ENCODE measurements at regions not wholly inside any gene's neighbourhood (a gene's known extent, or its start where the extent isn't known, plus 50 kb on each side); places are given as distances from the start of the nearest gene placed in this dataset.

DNA sequence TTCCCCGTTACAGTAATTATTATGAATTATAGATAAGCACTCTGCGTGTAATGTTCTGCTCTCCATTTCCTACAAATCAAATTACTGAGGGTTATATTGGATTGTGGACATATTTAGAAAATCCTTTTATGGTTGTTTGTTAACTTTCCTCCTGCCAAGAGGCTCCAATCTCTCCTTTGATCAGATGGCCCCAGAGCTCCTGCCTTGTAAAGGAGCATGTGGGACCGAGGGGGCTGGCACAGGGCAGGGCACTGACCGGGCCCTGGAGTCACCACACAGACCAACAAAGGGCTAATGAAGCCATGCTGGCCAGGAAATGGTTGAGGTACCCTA, 415.9 kb downstream of the EFNA5 start:
- no peak for DNase-seq

DNA sequence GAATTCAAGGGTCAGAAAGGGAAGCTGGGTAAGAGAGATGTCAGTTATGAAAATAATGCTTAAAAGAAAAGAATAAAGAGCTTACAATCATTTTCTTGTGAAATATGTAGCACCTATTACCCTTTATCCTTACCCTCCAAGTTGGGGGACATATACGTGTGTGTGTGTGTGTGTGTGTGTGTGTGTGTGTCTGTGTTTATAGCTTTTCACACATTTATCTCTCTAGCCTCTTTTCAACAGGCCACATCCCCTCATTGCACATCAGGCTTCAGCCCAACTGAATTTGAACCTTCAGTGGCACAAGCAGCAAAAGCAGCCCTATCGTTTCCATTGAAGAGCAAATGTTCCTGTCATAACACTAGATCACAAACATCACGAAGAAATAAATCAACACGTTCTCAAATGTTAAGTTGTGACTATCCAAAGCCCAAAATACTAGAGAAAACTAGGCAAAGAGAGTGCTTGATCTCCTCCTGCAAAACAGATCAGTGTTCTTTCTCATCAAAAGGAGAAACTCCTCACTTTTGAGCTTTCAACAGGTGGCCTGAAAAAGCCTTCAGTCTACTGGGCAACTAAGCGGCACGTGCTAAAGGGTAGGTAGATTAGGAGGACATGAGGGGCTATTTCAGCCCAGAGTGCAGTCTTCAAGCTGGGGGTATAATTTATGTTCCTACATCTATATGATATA, 416.4 kb downstream of the EFNA5 start:
- no peak for DNase-seq

DNA sequence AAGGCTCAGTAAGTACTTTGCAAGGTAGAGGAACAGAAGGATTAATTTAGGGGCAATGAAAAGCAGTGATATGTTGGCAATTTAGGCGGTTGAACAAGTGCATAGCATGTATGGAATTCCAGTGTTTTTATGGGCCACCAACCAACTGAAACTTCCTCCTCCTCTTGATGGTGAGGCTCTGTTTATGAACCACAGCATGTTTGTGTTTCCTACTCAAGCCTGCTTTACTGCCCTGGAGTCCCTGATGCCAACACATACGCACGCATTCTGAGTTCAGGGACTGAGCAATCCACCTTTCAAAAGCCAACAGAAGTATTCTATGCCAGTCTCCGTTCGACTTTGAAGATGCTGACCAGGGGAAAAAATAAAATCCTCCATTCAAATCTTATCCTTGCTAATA, 417.5 kb downstream of the EFNA5 start:
- DNase-seq, result no peak

GRCh38 chr5:107251151-107251550, 419.6 kb downstream of the EFNA5 start:
- DNase-seq, result no peak

DNA sequence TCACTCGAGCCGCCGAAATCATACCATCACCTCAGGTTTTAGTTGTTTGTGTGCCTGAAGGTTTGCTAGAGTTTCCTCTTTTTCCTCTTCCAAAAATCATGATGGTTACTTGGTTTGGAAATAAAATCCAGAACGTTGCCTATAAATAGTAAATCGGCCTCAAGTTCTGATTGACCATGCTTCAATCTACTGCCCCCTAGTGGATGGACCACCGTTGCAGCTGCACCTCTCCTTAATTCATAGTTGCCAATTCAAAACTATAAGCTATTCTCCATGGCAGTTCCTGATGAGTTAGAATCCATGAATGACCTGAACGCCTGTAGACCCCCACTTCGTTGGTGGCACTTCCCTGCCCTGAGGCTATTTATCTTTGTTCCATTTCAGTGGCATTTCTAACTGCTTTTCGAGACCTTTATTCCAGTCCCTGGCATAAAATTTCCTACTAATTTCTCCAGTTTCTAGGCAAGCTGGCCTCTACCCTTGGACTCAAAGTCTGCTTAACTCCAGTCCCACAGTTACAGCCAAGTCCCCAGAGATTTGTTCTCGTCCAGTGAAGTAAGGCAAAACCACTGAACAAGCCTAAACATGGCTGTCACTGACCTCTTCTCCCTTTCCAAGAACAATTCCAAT, 422.6 kb downstream of the EFNA5 start:
- DNase-seq, result peak; percentile 31

GRCh38 chr5:107247427-107247826, 423.3 kb downstream of the EFNA5 start:
- DNase-seq, result peak; percentile 15

DNA sequence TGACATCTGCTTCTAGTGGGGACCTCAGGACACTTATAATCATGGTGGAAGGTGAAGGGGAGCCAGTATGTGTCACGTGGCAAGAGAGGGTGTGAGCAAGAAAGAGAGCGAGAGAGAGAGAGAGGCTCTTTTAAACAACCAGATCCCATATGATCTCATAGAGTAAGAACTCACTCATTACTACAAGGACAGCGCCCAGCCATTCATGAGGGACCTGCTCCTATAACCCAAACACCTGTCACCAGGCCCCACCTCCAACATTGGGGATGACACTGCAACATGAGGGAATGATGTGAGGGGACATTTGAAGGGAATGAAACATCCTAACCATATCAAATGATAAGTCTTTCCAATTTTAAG, 427.5 kb downstream of the EFNA5 start:
- DNase-seq, result no peak

DNA sequence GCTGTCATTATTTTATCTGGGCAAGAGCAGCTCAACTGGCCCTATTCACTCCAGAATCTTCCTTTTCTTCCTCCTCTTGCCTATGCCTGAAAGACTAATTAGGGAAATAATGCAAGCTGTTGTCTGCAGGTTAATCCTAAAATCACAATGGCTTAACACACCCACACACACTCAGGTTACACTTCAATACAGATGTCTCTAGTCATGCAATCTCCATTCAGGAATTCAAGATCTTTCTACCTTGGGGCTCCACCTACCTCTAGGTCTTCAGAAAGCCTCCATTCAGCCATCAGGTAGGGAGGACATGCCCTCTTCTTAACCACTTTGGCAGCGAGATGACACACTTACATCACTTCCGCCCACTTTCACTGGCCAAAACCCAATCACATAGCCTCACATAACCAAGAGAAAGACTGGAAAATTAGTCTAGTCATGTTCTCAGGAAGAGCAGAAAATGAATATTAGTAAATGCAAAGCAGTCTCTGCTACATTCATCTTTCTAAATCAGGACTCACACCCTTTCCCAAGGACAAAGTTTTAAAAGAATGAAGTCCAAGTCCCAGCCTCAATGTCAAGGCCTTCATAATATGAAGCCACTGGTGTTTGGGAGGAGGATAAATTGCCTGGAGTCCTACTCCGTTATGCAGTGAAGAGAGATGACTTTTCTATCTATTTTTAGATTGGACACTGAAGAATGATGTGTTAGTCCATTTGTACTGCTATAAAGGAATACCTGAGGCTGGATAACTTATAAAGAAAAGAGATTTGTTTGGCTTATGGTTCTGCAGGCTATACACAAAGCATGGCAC, 428.1 kb downstream of the EFNA5 start:
- no peak for DNase-seq

DNA sequence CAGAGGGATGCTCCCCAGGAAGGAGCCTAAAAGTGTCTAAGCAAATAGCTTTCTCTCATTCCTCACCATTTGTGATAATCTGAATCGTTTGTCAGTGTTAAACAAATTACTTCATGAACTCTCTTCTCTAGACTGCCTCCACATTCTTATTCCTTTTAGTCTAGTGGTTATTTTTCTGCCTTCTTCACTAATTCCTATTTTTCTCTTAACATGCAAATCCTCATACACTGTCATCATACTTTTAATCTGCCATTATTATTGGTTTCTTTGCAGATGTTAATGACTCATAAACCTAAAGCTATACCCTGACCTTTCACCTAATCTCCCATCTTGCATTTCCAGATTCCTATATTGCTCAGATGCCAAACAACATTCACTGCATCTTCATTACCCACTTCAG, 428.9 kb downstream of the EFNA5 start:
- no peak for DNase-seq

GRCh38 chr5:107235167-107235566, 435.6 kb downstream of the EFNA5 start:
- no peak for DNase-seq

- no peak for DNase-seq
These were observed 437.9 kb downstream of the EFNA5 start for GRCh38 chr5:107232788-107233187.

DNA sequence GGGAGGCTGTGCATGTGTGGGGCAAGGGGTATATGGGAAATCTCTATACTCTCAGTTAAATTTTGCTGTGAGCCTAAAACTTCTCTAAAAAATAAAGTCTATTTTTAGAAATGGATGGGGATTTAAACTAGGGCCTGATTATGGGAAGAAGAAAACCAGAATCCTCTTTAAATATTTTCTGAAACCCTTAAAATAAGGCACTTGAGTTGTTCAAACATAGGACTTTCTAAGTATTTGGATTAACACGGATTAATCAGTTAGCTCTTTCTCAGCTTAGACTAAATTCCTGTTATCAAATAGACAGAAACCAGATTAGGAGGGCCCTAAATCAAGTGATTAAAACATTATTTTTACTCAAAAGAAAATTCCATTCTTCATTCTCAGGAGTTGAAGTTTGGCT, 438.4 kb downstream of the EFNA5 start:
- DNase-seq, result no peak

GRCh38 chr5:107231191-107231590, 439.5 kb downstream of the EFNA5 start:
- no peak for DNase-seq

DNA sequence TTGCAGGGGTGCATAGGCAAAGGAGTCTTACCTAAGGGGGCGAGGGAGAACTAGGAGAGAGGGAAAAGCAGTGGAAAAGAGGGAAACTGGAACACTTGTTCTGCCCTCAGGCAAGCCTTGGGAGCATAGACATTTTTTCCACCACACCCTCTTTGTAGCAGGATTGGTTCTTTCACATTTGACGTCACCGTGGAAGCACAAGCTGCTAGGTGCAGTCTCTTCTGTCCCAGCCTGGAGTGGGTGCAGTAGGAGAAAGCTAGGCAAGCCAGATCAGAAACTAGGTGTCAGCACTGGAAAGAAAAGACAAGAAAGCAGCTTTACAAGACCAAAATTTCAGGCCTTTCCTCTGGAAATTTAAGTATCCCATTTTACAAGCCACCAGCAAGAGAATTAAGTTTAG, 440.4 kb downstream of the EFNA5 start:
- DNase-seq, result no peak

DNA sequence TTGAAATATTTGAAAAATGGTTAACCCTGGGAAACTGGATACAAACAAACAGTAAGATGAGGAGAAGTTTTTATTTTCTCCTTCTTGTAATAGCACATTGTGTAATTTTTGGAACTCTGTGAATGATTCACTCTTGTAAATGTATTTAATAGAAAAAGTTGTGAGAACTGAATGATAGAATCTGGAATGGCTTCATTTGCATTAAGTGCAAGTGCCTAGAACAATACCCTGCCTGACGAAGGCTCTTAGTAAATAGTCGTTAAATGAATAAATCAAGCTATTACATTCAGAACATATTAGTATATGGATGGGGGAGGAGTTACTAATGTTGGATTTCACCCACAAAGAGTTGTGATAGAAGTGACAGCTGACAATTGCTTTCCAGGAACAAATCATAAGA, 442.5 kb downstream of the EFNA5 start:
- DNase-seq, result no peak

DNA sequence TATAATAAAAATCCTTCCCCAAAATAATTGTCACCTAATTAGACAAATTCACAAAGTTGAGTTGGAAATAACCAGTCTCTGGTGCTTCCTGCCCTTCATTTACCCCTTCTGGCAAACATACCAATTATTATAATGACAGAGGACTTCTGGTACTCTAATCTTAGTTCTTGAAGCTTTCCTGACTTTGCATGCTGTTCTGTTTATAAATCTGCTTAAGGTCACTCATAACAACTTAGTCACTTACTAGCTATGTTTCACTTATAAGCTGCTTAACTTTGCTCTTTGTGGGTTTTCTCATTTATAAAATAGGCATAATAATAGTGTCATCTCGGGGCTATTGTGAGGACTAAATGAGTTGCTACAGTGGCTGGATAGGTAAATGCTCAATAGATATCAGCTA, 446.5 kb downstream of the EFNA5 start:
- no peak for DNase-seq

DNA sequence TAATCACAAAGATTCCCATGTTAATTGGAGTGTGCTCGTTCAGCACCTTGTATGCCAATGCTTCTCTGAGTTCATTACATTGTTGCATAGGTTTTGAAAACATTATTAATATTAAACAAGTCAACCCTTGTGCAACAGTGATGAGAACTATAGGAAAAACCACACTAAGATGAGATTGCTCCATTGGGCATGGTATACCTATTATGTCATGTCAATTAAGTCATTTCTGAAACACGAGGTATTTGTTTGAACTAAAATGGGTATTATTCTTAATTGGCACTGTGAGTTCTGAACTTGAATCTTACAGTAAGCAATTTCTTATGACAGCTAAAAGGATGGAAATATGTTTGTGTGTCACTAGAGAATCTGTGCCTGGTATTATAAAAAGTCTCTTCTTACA, 447.7 kb downstream of the EFNA5 start:
- DNase-seq, result no peak

- DNase-seq, result no peak
These were observed 450.7 kb downstream of the EFNA5 start for GRCh38 chr5:107219993-107220392.

- DNase-seq, result peak; percentile 27
These were observed 452.1 kb downstream of the EFNA5 start for GRCh38 chr5:107218457-107219193.

GRCh38 chr5:107217721-107218130, 453.0 kb downstream of the EFNA5 start:
- no peak for DNase-seq

DNA sequence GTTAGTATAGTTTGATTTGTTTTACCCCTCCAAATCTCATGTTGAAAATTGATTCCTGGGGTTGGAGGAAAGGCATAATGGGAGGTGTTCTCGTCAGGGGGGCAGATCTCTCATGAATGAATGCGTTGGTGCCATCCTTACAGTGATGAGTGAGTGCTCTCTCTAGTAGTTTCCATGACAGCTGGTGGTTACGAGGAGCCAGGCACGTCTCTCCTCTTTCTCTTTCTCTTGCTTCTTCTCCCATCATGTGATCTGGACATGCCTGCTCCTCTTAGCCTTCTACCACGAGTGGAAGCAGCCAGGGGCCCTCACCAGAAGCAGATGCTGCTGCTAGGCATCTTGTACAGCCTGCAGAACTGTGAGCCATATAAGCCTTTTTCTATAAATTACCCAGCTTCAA, 454.1 kb downstream of the EFNA5 start:
- no peak for DNase-seq

DNA sequence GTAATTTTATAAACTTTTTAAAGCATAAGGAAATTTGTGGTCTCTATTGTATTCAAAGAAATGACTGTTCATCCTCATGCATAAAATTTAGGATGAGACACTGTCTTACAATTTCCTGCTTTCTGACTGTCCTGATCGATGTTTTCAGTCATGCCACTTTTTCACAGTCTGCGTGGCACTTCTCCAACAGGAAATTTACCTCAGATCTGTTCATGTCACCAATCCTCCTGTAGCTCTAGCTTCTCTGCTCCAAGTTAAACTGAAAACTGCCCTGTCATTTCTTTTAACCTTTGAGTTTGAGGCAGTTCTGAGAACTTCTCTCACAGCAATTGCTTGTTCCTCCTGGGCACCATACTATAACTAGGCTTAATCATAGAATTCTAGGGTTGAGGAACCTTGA, 455.1 kb downstream of the EFNA5 start:
- DNase-seq, result peak; percentile 50

GRCh38 chr5:107213025-107213424, 457.7 kb downstream of the EFNA5 start:
- DNase-seq, result no peak

DNA sequence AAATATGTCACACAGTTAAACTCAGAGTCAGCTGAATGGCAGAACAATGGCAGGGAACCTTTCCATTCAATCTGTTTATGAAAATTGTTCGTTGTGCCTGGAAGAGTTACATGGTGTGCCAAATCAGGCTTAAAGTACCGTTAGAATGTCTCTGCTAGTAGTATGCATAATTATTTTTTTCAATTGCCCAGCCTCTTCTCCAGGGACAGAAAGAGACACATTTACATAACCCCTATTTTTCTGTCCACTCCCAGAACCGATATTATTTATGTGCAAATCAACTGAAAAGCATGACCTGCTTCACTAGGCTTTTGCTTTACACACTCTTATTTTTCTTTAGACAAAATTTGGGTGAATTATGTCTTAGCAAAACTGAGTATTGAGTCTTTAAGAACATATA, 459.1 kb downstream of the EFNA5 start:
- DNase-seq, result no peak
